Stimulated activated CD8-positive, alpha-beta memory T cell treated with anti-CD3 and anti-CD28 coated beads, Interleukin-4, amount 100 ng/mL, for 48 hours (primary cell): ENCODE measurements at regions not wholly inside any gene's neighbourhood (a gene's known extent, or its start where the extent isn't known, plus 50 kb on each side); places are given as distances from the start of the nearest gene placed in this dataset.

Source experiments
- DNase-seq: peaks from one replicate; pipeline ENCODE4 v3.0.0-alpha.2; 2020

DNA sequence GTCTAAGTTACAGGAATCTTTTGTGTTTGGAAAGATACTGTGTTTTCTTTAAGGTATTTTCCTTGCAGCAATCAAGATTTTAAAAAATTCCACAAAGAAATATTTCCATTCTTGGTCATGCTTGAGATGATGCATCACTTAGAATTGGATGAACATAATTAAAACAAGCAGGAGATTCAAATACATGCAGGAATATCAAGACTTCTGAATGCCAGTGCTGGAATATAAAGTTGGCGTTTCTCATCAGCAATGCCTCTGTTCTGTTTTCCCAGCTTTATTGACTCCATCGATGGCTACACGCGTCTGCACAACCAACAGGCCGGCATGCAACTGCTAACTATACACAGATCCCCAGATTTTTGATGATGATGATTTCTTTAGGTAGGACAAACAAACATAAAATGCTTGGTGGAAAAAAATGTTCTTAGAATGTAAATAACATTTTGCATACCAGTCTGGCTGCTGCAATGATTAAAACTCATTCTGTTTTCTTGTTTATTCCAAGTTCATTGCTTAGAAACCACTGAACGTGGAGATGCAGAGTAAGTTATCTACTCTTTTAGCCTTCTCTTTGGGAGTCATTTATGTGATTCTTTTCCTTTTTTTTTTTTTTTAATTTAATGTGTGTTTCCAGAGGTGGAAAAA is 91.3 kb upstream of the FAM171A1 start:
- DNase-seq = no peak

DNA sequence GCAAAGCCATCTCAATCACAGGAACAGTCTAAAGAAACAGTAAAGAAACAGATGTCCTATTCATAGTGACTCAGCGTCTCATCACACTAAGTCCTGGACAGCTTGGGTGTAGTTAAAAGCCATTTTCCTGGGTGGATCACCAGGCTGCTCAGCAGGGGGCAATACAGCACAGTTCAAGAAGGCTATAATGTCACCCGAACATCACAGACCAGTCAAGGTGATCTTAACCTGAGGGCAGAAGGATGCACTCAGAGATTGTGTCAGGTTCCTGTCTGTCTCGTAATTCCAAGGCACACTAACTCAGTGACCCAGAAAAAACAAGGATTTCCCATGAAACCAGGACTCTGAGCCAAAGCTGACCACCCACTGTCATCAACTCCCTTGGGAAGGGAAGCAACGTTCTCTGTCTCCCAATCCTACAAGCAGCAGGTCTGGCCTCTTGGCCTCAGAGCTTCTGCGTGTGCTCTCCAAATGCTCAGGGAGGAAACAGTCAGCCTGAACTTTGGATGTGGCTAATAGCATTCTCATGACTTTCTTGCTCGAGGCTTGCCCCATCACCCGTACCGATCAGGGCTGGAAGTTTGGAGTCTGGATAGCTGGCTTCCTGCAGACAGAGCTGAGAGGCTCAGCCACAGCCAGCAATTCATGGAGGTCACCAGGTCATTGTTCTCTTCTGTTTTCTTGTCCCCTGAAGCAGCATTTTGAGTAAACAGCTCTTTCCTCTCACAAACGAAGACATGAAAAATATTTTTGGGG is 90.4 kb upstream of the FAM171A1 start:
- DNase-seq = no peak

DNA sequence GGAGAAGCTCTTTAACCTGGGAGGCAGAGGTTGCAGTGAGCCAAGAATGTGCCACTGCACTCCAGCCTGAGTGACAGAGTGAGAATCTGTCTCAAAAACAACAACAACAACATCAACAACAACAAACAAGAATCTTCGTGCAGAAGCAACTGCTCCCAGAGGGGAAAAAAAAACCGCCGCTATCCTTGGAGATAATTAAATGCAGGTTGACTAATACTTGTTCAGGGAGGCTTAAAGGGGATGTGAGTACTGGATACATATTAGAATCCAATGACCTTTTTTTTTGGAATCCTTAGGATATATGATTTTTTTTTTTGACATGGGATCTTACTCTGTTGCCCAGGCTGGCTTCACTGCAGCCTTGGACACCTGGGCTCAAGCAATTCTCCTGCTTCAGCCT is 89.6 kb upstream of the FAM171A1 start:
- DNase-seq = no peak

DNA sequence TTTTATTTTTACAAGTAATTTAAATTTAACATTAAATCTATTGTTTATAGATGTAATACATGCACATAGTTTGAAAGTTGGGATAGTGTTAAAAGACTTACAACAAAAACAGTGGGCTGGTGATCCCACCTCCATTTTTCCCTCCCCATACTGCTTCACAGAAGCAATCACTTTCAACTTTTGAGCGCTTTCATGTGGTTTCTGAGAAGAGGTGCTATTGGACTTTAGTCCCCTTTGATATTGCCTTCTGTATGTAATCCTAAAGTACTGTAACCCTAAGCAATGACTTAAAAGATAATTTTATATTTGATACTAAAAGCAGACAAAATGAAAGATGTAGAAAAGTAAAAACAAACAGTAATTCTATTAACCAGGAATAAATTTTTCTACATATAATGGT is 88.1 kb upstream of the FAM171A1 start:
- DNase-seq = no peak

DNA sequence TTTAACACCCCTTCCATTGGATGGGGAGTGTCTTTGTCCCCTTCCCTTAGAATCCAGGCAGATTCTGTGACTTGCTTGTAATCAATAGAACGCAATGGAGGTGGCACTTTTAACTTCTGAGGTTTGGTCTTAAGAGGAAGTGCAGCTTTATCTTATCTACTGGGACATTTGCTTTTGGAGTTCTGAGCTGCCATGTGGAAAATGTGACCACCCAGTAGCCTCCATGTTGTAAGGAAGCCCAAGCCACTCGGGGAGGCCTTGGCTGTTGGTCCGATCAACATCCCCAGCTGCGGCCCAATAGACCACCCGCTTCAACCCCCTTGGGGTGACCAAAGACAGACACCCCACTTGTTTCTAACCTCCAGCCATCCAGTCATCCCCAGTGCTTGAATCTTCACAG is 86.3 kb upstream of the FAM171A1 start:
- DNase-seq = no peak

DNA sequence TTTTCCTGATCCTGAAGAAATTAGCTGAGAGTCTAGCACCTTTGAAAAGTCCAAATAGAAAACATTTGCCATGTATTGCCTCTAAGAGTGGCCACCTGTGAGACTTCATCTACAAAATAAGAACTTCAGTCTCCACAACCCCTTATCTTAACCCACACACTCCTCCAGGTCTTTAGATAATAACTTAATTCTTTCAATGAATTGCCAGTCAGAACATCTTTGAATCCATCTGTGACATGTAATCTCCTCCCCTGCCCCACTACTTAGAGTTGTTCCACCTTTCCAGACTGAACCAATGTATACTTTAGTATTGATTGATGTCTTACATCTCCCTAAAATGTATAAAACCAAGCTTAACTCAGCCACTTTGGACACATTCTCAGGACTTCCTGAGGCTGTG is 84.4 kb upstream of the FAM171A1 start:
- DNase-seq = no peak

DNA sequence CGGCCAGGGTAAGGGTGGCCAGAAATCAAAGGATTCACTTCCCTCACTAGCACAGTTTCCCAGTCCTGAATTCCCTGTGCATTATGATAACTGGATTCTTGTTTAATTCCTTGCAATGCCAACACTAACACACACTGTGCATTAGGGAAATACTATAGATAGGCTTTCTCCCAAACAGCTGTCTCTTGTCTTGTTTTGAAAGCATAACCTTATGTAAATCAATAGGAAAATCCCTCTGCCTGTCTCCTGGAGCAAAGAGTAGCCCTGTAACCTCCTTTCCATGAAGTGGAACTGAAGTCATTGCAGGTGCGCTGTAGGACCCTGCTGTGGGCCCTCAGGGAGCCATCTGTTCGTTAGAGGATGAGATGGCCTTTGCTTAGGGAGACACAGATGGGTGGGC is 82.8 kb upstream of the FAM171A1 start:
- DNase-seq = no peak

DNA sequence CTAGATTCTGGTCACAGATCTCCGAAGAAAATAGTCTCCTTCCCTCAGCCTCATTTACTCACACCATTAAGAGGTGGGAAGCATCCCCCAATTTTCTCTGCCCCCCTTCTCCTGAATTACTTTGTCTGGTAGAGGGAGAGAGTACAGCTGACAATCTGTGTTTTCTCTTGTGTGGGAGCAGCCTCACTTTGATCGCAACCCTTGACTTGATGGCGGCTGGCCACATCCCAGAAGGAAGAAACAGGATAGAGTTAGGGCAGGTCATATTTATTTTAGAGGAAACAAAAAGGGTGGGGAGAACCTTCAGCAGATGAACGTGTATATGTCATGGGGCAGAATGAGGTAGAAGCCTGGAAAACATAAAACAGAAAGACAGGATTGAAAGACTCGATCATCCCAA is 82.4 kb upstream of the FAM171A1 start:
- DNase-seq = no peak

DNA sequence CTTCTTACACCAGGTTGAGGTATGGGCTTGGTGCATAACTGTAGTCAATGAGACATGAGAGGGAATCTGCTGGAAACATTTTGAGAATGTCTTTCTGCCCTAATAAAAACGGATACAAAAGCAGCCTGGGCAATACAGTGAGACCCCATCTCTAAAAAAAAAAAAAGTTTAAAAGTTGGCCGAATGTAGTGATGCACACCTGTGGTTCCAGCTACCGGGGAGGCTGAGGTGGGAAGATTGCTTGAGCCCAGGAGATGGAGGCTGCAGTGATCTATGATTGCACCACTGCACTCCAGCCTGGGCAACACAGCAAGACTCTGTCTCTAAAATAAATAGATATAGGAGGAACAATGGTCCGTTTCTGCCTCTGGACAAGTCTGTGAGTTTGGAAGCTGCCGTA is 81.5 kb upstream of the FAM171A1 start:
- DNase-seq = no peak

DNA sequence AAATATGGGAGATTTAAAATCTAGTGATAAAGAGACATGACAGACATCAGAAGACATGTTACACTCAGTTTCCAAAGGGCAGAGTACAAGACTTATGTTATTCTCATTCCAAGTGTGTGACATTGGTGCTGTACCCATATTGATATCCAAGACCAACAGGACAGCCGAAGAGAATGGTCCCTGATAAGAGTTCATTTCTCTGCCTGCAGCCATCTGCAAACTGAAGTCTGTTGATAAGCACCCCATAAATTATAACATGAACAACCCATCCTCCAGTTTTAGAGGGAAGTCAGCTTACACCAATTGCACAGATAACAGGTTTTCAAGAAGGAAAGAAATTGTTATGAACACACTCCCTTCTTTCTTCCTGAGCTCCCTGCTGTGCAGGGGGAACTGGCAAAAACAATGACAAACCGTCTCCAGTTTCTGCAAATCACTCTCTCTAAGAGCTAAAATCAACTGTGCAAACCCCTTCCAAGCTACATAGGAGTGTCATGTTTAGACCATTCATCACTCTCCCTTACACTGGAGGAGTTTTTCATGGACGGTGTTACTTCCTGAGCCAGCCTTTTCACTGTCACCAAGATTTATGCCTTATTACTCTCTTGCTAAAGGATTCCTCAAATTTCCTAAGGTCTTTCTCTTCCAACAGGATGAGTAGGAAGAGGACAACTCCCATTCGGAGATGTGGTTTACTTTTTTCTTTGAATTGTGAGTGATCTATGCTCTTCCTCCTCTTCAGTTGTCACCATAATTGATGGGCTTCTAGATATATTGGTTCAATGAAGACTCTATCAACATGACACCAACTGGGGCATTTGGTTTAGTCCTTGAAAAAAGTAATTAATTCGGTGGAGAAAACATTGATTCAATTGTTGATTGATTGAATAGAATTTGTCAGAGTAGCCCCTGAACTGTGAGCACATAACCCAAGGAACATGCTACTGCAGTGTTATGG is 80.3 kb upstream of the FAM171A1 start:
- no peak for DNase-seq

DNA sequence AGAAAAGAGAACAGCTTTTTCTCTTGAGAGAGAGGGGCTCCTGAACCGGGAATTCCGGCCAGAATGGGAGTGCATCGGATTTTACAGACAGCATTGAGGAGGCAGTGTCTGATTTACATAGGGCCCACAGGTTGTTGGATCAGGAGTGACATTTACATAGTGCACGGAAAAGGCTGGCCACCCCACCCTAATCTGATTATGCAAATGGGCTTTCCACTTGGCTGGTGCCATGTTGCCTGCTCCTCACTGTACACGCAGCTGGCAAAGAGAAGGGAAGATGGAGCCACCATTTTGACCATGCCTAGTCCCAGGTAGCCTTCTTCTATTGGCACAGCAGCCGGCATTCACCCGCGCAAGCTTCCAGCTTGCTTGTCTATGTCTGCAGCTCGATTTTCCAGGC is 77.5 kb upstream of the FAM171A1 start:
- DNase-seq = no peak

DNA sequence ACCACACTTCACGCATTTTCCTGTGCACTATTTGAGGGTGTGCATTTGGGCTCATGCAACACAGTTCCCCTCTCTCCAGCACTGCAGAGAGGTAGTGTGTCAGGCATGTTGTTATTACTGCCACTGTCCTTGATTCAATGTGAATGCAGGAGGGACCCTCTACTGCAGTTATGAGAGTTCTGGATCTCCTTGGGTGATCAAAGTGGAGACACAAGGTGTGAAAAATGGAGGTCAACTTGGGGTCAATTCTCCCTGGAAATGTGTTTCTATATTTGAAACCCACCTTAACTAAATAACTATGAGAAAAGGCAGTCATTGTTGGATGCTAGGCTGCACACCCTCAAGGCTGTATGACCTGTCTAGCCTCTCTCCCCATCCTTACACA is 73.9 kb upstream of the FAM171A1 start:
- no peak for DNase-seq

DNA sequence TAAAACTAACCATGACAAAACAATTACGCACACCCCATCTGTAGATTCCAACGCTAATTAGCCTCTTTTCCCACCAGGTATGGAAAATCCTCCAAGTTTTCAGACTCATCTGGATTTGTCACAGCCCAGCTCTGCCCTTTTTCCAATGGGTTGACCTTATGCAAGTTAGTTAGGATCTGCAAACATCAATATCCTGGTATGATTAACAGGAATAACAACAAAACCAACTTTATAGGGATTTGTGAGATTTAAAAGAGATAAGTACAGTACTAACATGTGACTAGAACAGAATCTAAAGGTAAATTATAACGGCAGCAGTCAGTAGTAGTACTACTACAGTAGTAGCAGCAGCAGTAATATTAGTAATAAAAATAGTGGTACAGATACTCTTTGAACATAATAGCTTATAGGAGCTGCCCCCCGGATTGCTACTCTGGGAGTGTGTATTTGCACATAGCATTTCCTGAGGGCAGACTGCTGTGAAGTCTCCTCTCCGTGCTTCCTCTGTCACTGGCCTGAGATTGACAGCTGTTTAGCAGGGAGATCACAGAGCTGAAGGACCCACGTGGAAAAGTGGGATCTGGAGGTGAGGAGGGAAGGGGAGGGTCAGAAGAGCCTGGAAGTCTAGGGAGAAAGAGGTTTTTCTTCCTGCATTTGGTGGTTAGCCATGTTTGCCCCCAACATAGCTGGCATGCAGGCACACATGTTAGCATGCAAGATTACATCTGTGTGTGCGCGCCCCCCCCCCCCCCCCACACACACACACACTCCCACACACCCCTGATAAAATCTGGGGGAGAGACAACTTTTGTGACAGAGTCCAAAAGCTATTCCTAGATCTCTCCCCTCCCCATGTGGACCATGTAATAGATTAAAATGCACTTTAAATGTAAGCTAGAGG is 73.3 kb upstream of the FAM171A1 start:
- no peak for DNase-seq

DNA sequence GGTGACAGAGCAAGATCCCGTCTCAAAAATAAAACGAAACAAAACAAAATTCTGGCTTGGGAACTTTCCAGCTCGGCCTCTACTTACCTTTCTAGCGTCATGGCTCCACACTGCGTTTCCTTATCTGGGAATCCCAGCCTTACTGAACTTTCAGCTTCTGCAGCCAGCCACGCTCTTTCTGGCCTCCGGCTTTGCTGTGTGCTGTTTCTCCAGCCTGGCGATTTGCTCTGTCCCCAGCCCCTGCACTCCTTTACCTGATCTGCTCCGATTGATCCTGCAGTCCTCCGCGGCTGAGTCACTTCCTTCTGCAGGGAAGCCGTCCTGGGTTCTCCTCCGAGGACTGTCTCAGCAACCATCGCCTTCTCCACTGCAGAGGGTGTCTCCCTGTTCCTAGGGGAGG is 71.0 kb upstream of the FAM171A1 start:
- DNase-seq = no peak

DNA sequence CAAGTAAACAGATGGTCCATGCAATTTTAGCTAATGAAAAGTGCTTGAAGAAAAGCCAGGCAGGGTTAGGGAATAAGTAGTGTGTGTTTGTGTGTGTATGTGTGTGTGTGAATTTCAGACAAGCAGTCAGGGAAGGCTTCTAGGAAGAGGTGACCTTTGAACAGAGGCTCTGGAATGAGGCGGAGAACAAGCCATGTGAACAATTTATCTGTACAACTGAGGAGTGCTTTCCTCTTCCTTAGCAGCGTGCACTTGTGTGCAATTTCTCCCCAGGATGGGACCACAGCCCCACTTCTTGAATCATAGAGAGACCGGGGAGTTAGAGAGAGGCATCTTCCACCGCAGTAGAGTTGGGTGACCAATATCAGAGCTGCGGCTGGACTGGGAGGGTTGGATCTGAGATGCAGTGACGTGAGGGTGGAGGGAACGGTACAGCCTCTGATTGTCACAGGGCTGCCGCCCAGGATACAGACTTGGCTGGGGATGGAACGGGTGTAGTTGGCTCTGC is 69.2 kb upstream of the FAM171A1 start:
- DNase-seq = no peak

DNA sequence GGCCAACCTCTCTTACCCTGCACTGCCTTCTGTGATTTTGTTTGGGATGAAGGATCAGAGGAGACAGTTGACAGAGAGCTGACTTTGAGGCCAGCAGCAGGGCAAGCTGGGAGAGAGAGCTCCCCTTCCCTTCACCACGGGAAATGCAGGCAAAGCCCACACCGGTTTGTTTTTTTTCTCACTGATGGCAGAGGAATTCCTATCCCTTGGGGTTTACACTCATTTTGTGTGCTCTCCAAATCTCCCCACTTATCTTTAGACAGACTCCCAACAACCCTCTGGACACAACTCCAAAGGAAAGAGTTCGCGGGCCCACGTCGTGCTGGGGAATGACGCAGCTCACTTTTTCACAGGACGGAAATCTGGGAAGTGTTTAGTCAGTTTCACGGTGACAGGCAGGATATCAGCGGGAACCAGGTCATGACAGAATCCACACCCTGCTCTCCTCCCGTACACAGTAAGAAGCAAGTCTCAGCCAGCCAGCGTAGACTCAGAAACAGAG is 68.3 kb upstream of the FAM171A1 start:
- DNase-seq = no peak

DNA sequence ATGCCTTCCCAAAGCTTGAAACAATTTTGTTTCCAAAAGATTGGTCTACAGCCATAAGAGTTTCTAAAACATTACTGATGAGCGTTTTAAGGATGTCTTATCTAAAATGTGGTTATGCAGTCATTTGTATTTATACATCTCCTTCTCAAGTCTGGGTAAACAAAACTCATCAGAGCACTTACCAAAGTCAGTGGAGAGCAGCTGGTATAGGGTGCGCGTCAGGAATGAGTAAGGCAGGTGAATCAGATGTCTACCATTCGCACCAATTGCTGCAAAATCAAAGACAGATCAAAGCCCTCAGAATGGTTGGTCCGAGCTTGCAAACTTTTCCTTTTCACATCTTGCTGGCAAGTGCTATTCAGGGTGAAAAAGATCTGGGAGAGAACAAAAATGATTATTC is 65.6 kb upstream of the FAM171A1 start:
- no peak for DNase-seq

DNA sequence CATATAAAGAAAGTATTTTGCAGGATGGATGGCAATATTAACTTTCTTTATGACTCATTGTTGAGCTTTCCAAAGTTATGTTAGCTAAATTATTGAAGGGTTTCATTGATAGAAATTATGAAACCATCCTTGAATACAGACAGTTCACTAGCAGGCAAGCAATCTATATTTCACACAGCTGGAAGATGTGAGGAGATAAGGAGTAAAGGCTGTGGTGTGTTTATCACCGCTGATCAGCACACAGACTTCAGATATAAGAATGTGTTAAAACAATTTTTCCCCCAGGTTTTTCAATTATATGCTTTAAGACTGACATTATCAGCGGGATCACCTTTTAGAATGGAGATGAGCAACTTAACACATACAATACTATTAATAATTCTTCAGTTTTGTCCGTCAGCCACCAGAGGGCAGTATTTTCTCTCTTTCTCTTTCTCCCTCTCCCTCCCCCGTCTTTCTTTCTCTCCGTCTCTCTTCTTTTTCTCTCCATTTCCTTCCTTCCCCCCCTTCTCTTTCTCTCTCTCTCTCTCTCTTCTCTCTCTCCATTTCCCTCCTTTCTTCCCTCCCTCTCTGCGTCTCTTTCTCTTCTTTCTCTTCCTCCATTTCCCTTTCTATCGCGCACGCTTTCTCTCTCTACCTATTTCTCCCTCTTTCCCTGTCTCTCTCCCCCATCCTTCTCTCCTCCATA is 62.9 kb upstream of the FAM171A1 start:
- DNase-seq = peak; percentile 33

DNA sequence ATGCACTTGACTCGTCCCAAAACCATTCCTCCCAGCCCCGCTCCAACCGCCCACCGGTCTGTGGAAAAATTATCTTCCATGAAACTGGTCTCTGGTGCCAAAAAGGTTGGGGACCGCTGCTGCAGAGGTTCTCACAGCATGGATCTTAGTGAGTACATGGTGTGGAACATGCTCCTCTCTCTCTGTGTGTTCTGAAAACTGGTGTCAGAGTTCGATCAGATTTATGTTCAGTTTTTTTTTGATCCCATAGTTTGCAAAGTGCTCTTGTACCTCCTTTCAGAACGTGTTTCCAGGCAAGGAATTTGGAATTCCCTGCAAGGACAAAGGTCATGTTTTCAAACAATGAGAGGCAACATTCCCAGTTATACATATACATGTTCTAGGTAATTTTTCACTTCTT is 61.2 kb upstream of the FAM171A1 start:
- no peak for DNase-seq

DNA sequence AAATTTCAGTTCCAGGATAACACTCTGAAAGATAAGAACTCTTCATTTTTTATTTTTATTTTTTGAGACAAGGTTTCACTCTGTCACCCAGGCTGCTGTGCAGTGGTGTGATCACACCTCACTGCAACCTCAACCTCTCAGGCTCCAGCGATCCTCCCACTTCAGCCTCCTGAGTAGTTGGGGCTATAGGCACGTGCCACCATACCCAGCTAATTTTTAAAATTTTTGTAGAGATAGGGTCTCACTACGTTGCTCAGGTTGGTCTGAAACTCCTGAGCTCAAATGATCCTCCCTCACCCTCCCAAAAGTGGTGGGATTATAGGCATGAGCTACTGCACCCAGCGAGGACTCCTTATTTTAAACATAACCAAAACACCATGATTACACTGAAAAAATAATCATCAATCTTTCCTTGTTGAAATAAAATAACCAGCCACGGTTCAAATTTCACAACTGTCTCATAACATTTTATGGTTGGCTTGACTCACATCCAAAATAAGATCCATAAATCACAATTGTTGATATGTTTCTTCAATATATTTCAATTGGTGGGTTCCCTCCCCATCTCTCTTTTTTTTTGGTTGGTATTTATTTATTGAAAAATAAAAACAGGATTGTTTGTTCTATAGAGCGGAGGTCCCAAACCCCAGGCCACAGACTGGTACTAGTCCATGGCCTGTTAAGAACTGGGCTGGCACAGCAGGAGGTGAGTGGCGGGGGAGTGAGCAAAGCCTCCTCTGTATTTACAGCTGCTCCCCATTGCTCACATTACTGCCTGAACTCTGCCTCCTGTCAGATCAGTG is 60.1 kb upstream of the FAM171A1 start:
- no peak for DNase-seq

DNA sequence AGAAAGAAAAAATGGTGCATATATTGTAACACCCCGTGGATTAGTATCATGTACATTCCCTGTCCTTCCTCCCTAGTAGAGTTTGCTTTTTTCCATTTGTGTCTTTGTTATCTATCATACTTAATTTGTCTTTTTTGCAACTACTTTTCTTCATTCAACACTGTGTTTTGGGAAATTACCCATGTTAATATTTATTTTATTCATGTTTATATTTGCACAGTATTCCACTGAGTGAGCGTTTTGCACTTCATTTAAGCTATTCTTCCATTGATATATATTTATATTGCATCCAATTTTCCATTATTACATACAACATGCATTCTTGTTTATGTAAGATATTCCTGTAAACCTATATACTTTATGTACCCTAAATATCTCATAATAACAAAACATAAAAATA is 57.6 kb upstream of the FAM171A1 start:
- no peak for DNase-seq
